OCI-LY7 (cell line): ENCODE measurements at regions not wholly inside any gene's neighbourhood (a gene's known extent, or its start where the extent isn't known, plus 50 kb on each side); places are given as distances from the start of the nearest gene placed in this dataset.

Source experiments
- EZH2phosphoT487 ChIP-seq: fragments of 200-600 bp; sonication (generic); IDR thresholded peaks from 2 replicates; pipeline ENCODE4 v1.6.1; 2018; ENCODE audit warnings: low read depth, borderline replicate concordance, mild to moderate bottlenecking, mixed run types, antibody characterized with exemption, low read length, moderate library complexity, mixed read lengths
- TF ChIP-seq, protein P1 (sequence below): fragments of 200-600 bp; sonication (generic); conservative IDR thresholded peaks from 2 replicates; pipeline ENCODE4 v1.5.1; 2014; ENCODE audit warnings: mild to moderate bottlenecking, antibody characterized with exemption, low read length, moderate library complexity, mixed read lengths

DNA sequence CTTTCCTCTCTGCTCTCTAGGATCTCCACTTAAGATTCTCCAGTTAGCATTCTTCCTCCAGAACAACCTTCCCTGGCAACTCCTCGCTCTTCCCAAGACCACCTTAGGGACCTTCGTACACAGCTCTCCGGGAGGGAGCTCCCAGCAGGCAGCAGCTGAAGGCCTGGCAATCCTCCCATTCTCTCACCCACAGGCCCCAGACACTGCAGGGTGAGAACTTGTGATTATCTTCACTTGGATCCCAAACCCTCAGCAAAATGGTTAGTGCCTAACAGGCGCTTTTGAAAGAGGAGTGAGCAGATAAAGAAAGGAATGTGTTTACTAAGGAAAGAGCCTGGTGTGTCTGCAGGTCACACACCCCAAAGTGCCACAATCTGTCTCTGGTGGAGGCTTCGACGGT, 83.8 kb upstream of the SNTG2 start:
- TF ChIP-seq, protein P1, sequence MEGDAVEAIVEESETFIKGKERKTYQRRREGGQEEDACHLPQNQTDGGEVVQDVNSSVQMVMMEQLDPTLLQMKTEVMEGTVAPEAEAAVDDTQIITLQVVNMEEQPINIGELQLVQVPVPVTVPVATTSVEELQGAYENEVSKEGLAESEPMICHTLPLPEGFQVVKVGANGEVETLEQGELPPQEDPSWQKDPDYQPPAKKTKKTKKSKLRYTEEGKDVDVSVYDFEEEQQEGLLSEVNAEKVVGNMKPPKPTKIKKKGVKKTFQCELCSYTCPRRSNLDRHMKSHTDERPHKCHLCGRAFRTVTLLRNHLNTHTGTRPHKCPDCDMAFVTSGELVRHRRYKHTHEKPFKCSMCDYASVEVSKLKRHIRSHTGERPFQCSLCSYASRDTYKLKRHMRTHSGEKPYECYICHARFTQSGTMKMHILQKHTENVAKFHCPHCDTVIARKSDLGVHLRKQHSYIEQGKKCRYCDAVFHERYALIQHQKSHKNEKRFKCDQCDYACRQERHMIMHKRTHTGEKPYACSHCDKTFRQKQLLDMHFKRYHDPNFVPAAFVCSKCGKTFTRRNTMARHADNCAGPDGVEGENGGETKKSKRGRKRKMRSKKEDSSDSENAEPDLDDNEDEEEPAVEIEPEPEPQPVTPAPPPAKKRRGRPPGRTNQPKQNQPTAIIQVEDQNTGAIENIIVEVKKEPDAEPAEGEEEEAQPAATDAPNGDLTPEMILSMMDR: no peak
- no peak for TF ChIP-seq EZH2phosphoT487
